ENCODE measurements at regions not wholly inside any gene's neighbourhood (a gene's known extent, or its start where the extent isn't known, plus 50 kb on each side); places are given as distances from the start of the nearest gene placed in this dataset.

DNA sequence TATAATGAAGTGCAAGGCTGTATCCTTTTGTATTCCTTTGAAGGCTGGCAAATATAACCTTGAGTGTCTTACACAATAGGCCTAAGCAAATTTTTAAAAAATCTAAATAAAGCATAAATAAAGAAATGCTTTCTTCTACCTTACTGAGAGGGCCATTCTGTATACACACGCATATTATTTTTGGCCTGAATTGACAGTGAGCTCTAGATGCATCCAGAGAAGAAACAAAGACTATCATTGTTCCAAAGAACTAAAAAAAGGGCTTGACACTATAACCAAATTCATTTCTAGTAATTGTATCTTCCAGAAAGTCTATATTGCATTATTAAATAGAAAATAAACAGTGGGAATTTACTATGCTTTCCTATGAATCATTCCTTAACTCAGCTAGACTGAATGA lies 100.2 kb downstream of the MAGEB17 start:
- ATAC-seq = no peak
- intact Hi-C loops (cut with micrococcal nuclease; ENCODE audit: unreplicated experiment) (no loop called here), in situ Hi-C loops (cut with MboI) (no loop called here)
- no peak for TF ChIP-seq TCF7 (IDR thresholded peaks at IDR 0.05; ENCODE audit: borderline replicate concordance)
- TF ChIP-seq CBX3 (IDR thresholded peaks at IDR 0.05; ENCODE audit: borderline replicate concordance, low read depth) = no peak
- TF ChIP-seq NR2C1 (IDR thresholded peaks at IDR 0.05) = no peak
- TF ChIP-seq, protein P1, sequence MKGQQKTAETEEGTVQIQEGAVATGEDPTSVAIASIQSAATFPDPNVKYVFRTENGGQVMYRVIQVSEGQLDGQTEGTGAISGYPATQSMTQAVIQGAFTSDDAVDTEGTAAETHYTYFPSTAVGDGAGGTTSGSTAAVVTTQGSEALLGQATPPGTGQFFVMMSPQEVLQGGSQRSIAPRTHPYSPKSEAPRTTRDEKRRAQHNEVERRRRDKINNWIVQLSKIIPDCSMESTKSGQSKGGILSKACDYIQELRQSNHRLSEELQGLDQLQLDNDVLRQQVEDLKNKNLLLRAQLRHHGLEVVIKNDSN (IDR thresholded peaks at IDR 0.05; ENCODE audit: borderline replicate concordance, extremely low read length, insufficient read depth, low read depth, low read length) = no peak
- no peak for TF ChIP-seq MYB (IDR thresholded peaks at IDR 0.05; ENCODE audit: borderline replicate concordance, low read depth, low read length)
- TF ChIP-seq, protein P2, sequence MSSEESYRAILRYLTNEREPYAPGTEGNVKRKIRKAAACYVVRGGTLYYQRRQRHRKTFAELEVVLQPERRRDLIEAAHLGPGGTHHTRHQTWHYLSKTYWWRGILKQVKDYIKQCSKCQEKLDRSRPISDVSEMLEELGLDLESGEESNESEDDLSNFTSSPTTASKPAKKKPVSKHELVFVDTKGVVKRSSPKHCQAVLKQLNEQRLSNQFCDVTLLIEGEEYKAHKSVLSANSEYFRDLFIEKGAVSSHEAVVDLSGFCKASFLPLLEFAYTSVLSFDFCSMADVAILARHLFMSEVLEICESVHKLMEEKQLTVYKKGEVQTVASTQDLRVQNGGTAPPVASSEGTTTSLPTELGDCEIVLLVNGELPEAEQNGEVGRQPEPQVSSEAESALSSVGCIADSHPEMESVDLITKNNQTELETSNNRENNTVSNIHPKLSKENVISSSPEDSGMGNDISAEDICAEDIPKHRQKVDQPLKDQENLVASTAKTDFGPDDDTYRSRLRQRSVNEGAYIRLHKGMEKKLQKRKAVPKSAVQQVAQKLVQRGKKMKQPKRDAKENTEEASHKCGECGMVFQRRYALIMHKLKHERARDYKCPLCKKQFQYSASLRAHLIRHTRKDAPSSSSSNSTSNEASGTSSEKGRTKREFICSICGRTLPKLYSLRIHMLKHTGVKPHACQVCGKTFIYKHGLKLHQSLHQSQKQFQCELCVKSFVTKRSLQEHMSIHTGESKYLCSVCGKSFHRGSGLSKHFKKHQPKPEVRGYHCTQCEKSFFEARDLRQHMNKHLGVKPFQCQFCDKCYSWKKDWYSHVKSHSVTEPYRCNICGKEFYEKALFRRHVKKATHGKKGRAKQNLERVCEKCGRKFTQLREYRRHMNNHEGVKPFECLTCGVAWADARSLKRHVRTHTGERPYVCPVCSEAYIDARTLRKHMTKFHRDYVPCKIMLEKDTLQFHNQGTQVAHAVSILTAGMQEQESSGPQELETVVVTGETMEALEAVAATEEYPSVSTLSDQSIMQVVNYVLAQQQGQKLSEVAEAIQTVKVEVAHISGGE (CRISPR knock-in tag; IDR thresholded peaks at IDR 0.05) = no peak
- no peak for TF ChIP-seq SUZ12 (IDR thresholded peaks at IDR 0.05; ENCODE audit: unreplicated experiment)
- TF ChIP-seq, protein P3, sequence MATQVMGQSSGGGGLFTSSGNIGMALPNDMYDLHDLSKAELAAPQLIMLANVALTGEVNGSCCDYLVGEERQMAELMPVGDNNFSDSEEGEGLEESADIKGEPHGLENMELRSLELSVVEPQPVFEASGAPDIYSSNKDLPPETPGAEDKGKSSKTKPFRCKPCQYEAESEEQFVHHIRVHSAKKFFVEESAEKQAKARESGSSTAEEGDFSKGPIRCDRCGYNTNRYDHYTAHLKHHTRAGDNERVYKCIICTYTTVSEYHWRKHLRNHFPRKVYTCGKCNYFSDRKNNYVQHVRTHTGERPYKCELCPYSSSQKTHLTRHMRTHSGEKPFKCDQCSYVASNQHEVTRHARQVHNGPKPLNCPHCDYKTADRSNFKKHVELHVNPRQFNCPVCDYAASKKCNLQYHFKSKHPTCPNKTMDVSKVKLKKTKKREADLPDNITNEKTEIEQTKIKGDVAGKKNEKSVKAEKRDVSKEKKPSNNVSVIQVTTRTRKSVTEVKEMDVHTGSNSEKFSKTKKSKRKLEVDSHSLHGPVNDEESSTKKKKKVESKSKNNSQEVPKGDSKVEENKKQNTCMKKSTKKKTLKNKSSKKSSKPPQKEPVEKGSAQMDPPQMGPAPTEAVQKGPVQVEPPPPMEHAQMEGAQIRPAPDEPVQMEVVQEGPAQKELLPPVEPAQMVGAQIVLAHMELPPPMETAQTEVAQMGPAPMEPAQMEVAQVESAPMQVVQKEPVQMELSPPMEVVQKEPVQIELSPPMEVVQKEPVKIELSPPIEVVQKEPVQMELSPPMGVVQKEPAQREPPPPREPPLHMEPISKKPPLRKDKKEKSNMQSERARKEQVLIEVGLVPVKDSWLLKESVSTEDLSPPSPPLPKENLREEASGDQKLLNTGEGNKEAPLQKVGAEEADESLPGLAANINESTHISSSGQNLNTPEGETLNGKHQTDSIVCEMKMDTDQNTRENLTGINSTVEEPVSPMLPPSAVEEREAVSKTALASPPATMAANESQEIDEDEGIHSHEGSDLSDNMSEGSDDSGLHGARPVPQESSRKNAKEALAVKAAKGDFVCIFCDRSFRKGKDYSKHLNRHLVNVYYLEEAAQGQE (IDR thresholded peaks at IDR 0.05; ENCODE audit: low read depth, low read length) = no peak
- TF ChIP-seq RFX5 (IDR thresholded peaks at IDR 0.05; ENCODE audit: low read depth, low read length) = no peak
- TF ChIP-seq, protein P4, sequence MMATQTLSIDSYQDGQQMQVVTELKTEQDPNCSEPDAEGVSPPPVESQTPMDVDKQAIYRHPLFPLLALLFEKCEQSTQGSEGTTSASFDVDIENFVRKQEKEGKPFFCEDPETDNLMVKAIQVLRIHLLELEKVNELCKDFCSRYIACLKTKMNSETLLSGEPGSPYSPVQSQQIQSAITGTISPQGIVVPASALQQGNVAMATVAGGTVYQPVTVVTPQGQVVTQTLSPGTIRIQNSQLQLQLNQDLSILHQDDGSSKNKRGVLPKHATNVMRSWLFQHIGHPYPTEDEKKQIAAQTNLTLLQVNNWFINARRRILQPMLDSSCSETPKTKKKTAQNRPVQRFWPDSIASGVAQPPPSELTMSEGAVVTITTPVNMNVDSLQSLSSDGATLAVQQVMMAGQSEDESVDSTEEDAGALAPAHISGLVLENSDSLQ (IDR thresholded peaks at IDR 0.05) = no peak
- no peak for TF ChIP-seq SRF (IDR thresholded peaks at IDR 0.05; ENCODE audit: low read depth in 2 of 2, low read length in 2 of 2)
- no peak for TF ChIP-seq SMARCA5 (IDR thresholded peaks at IDR 0.05)
- no peak for TF ChIP-seq ESRRA (IDR thresholded peaks at IDR 0.05; ENCODE audit: low read length)
- TF ChIP-seq YY1 (IDR thresholded peaks at IDR 0.05; ENCODE audit: low read depth, low read length) = no peak
- TF ChIP-seq PAX8 (IDR thresholded peaks at IDR 0.05) = no peak
- WGBS (ENCODE audit: insufficient coverage, insufficient replicate concordance, low lambda C conversion rate, missing lambda C conversion rate) = 47% methylated on average over 1 of the region's 1 CpG
- H3K27ac ChIP-seq (ENCODE audit: control insufficient read depth, insufficient read depth) = no peak overlapping the region
- ChIA-PET CTCF (no interaction called here), SMC1A (ENCODE audit: uncharacterized antibody, unreplicated experiment) (no interaction called here), POLR2A (no interaction called here), RAD21 (ENCODE audit: unreplicated experiment) (no interaction called here)
- no peaks in the 10 kb centered on the region for H3K27me3 ChIP-seq (replicated peaks in 1 of 2; ENCODE audit: control insufficient read depth in 2 of 2, insufficient read depth in 2 of 2, low read length in 1 of 2)
- H3K9ac ChIP-seq (ENCODE audit: control insufficient read depth, insufficient read depth, low read length) = no peak overlapping the region
- H3K79me2 ChIP-seq (ENCODE audit: control insufficient read depth, insufficient read depth, low read length) = no peaks in the 10 kb centered on the region
- H3K4me1 ChIP-seq (ENCODE audit: control insufficient read depth, insufficient read depth, low read length) = no peaks in the 10 kb centered on the region
- BruUV-seq (replicated peaks) = no TSS peak
- no peak for FAIRE-seq
- no peak for DNase-seq (ENCODE audit: low read depth, low spot score)
- H3K36me3 ChIP-seq (ENCODE audit: control insufficient read depth in 2 of 2, insufficient read depth in 2 of 2, low read length in 1 of 2) = no peaks in the 10 kb centered on the region
- H2AFZ ChIP-seq (ENCODE audit: control insufficient read depth, low read depth, low read length) = no peak overlapping the region
- H4K20me1 ChIP-seq (ENCODE audit: control insufficient read depth, insufficient read depth) = no peaks in the 10 kb centered on the region
- no peak overlapping the region for H3K4me2 ChIP-seq (ENCODE audit: control insufficient read depth, insufficient read depth)
- H3K4me3 ChIP-seq = no peak overlapping the region
- H3K9me3 ChIP-seq (replicated peaks; ENCODE audit: control insufficient read depth, insufficient read depth, low read length) = no peaks in the 10 kb centered on the region

Data from GM12878 (cell line).